GM21423 (cell line): ENCODE measurements at regions not wholly inside any gene's neighbourhood (a gene's known extent, or its start where the extent isn't known, plus 50 kb on each side); places are given as distances from the start of the nearest gene placed in this dataset.
"Not testable (repeated sequence)": the region's sequence is repeated elsewhere in the genome, so short reads cannot be mapped to it uniquely, and the experiment has no call there.

Experiments used
- ATAC-seq: cut with Tn5 transposase; IDR thresholded peaks from one replicate; pipeline ENCODE4 v1.9.1; 2021; ENCODE audit warnings: mild to moderate bottlenecking, moderate library complexity; ENCODE audit not compliant: unreplicated experiment

DNA sequence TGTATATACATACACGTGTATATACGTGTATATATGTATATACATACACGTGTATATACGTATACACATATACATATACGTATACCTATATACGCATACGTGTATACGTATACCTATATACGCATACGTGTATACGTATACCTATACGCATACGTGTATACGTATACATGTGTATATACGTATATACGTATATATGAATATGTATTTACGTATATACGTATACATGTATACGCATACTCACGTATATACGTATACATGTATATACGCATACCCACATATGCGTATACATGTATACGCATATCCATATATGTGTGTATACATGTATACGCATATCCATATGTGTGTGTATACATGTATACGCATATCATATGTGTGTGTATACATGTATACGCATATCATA is 487.8 kb upstream of the TMEFF2 start:
- not testable (repeated sequence) for ATAC-seq

DNA sequence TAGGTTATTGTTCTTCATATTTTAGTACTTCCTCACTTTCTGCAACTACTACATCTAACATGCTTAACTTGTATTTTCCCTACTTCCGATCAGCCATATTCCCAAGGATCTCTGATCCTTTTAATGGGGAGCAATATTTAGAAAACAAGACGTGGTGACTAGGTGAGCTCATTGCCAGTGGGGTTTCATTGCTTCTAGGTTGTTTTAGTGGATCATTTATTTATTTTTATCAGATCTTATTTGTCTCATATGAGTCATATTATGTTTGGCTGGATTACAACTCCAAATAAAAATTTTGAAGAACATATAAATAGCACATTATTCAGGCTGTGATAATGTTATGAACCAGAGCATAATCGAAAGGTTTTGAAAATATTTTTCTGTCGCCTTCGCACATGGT is 480.9 kb upstream of the TMEFF2 start:
- no peak for ATAC-seq

DNA sequence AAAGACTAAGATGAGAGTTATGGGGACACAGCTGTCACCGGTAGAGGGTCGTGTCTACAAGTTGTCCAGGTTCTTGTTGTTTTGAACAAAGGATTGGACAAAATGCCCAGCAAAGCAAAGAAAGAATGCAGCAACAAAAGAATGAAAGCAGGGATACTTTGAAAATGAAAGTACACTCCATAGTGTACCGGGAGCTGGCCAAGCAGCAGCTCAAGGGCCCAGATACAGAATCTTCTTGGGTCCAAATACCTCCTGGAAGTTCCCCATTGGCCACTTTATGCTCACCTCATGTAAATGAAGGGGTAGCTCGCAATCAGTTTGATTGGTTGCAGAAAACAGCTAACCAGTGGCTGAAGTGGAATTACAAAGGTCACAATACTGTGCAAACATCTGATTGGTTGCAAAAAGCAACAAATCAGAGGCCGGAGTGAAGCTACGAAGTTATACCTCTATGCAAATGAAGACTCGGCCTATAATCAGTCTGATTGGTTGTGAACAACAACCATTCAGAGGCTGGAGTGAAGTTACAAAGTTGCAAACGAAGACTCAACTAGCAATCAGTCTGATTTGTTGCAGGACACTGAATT is 474.9 kb upstream of the TMEFF2 start:
- ATAC-seq, result no peak

DNA sequence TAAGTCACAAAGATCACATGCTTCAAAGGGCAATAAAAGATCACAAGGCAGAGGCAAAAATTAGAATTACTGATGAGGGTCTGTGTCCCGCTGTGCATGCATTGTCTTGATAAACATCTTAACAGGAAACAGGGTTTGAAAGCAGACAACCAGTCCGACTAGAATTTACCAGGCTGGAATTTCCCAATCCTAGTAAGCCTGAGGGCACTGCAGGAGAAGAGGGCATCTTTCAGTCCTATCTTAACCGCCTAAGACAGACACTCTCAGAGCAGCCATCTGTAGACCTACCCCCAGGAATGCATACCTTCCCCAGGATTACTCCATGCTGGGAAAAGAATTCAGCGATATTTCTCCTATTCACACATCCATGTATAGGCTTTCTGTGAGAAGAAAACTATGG is 465.8 kb upstream of the TMEFF2 start:
- not testable (repeated sequence) for ATAC-seq

DNA sequence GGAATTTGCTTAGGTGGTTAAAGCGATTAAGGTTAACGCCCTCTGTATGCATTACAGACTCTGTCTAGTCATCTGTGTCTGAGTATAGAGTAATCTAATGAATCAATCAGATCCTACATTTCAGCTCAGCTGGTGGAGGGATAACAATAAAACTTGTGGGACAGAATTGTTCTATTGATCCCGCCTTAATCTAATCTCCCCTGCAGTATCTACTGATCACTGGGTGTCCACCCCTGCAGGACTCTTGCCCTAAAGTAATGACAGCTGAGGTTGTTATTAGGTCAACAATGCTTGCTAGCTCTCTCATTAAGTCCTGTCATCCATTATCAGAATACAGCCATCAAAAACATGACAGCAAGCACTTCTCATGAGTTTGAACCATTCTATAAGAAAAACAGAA is 462.6 kb upstream of the TMEFF2 start:
- ATAC-seq, result no peak

DNA sequence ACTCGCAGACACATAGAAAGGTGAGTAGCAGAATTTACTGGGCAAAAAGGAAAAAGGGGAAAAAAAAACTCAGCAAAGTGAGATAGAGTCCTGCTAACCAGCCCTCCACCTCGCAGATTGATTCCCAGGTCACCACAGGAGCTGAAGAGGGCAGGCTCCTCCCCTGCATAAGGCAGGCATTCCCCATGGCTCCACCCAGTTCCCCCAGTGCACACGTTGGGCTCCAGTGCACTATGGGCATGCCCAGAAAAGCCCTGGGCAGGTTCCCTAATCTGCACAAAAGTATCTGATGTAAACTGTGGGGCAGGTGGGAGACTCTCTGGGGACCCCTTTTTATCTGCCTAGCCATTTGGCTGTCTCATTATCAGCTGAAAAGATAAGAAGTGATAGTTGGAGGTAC is 461.2 kb upstream of the TMEFF2 start:
- ATAC-seq, result no peak

DNA sequence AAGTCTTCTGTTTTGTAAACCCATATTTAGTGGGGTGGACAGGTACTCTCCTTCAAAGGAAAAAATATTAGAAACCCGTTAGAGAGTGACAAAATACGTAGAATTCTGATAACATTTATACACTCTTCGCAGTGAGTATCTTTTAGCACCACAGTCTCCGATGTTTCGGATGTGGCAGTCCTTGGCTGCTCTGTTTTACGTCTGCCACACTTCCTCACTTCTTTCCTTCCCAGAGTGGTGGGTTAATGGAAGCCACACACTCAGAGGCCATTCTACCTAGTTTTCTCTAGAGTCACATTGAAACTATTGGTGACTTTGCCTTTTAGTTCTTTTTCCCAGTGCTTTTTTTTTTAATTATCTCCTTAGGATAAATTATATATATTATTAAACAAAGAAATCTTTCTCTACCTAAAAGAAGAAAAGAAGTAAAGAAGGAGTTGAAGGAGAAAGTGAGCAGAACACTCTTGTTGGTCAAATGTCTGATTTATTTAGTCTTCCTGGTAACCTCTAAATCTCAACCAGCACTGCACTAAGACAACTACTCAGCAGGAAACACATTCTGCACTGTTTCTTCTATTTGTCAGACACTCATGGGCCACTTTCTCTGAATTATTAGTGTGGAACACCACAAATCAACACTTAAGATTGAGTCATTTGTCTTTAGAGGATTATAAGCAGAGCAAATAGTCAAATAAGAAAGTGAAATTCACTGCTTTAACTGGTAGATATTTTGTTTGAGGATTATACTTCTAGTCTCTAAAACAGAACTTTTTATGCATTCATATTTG is 451.3 kb upstream of the TMEFF2 start:
- ATAC-seq, result no peak

DNA sequence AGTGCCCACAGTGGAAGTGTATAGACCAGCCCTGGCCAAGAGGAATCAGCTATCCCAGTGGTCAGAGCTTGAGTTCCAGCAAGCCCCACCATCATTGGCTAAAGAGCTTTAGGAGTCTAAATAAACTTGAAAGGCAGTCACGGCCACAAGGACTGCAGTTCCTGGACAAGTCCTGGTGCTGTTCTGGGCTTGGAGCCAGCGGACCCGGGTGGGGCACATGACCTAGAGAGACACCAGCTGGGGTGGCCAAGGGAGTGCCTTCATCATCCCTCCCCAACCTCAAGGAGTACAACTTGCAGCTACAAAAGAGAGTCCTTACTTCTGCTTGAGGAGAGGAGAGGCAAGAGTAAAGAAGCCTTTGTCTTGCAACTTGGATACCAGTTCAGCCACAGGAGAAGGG is 439.8 kb upstream of the TMEFF2 start:
- ATAC-seq, result no peak

DNA sequence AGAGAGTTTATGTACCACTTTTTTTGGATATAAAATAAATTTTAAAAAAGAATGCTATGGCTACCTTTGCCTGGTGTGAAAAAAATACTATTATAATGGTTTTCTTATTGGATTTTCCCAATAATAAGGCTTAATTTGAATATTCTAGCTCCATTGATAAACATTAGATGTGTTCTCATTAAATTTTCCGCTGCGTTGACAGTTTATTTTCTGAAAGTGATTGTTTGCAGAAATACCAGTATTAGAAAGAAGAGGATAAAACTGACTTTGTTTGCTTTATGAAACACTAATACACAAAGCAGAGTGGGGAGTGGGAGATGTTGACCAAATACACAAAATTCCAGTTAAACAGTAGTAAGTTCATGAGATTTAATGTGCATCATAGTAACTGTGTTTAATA is 433.3 kb upstream of the TMEFF2 start:
- no peak for ATAC-seq

DNA sequence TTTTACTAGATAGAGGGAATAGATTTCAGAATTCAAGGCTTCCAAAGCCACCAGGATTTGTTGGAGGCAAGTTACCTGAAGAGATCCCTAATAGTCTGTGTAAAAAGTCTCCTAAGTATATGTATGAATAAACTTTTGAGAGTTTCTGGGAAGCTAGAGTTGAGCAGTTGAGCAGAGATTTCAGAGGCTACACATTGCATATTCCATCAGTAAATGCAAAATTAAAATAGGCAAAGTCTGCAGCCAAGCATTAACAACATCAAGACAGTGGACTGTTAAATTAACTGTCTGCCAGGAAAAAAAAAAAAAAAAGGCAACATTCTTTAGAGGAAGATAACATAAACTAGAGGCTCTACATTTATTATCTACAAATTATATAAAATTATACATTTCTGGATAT is 420.4 kb upstream of the TMEFF2 start:
- no peak for ATAC-seq

DNA sequence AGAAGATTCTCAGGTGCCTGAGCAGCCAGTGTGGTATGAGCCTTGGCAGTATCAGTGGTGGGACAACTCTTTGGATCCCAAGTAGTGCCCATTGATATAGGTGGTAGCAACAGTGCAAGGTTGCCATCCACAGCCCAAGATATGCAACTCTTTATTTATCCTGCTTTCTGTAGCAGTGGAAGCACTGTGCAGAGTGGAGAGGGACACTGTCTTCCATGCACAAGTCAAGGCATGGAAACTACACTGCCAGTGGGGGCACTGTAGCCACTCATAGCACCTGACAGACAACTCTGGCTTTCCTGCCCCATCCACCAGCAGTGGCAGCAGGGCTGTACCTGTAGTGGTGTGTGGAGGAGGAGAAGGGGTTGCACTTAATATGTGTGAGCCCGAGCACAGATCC is 409.6 kb upstream of the TMEFF2 start:
- no peak for ATAC-seq

DNA sequence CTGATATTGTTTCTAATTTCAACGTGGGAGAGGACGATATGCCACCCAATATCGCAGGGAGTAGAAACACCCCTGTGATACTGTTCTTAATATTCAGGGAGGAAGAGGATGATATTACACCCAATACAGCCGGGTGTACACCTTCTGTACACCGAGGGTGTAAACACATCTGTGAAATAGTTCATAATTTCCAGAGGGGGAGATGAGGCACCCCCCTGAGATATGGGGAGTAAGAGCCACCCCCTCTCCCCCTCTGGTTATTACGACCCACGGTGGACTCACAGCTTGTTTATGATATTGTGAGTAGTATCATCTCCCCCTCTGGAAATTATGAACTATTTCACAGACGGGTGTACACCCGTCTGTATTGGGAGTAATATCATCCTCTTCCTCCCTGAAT is 403.9 kb upstream of the TMEFF2 start:
- ATAC-seq, result not testable (repeated sequence)

DNA sequence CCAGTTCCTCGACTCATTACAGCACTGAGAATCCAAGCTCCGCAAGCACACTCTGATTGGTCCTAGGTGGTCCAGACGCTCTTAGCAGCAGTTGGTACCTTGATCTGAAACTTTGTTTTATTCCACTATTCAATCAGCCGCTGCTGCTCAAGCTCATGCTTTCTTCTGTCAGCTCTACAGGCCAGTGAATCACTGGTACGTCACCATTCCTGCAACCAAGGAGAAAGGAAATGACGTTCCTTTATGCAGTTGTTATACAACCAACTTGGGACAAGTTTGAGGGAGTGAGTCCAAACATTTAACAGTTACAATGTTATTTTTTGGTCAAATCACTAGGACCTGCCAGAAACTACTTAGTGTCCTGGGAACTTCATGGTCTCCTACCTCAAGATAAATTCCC is 398.8 kb upstream of the TMEFF2 start:
- ATAC-seq, result no peak

DNA sequence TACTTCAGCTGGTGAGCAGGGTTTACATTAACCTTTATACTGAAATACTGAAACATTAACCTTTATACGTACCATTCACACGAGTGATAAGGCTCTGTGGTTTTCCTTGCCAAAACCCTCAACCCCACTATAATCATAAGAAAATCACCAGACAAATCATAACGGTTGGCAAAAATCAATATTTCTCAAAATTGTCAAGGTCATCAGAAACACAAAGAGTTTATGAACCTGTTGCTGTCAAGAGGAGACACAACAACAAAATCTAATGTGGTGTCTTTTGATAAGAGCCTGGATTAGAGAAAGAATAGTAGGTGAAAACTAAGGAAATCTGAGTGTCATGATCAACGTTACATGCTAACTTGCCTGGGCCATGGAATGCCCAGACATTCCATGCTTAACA is 396.9 kb upstream of the TMEFF2 start:
- no peak for ATAC-seq

DNA sequence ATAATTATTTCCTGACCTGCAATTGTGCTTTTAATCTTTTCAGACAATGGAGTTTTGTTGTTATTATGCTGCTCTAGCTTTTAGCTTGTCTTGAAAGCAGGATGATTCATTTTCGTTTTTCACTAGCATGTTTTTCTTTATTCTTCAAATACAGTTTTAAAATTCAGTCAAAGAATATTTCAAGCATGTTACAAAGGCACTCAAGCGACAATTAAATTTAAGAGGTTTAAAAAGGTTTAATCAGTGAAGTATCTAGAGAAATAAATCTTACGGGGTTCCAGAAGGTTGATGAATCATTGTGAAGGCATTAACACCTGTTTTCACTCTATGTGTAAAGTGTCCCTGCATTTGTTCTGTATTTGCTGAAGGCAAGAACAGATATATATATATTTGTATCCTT is 390.7 kb upstream of the TMEFF2 start:
- ATAC-seq, result no peak

DNA sequence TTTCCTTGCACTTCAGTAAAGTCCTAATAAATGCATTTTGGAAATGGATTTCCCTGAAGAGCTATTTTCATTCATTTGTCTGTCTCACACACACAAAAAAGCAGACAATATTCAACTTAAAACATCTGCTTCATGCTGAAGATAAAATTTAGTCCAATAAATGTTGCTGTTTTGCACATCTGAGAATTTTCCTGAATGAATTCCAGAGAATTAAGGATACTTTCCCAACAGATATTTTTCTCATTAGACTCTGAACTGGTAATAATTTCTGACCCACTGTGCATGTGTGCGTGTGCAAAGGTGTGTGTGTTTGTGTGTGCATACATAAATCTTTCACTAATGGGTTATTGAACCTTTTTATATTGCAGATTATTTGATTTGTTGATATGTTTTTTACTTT is 390.2 kb upstream of the TMEFF2 start:
- no peak for ATAC-seq

DNA sequence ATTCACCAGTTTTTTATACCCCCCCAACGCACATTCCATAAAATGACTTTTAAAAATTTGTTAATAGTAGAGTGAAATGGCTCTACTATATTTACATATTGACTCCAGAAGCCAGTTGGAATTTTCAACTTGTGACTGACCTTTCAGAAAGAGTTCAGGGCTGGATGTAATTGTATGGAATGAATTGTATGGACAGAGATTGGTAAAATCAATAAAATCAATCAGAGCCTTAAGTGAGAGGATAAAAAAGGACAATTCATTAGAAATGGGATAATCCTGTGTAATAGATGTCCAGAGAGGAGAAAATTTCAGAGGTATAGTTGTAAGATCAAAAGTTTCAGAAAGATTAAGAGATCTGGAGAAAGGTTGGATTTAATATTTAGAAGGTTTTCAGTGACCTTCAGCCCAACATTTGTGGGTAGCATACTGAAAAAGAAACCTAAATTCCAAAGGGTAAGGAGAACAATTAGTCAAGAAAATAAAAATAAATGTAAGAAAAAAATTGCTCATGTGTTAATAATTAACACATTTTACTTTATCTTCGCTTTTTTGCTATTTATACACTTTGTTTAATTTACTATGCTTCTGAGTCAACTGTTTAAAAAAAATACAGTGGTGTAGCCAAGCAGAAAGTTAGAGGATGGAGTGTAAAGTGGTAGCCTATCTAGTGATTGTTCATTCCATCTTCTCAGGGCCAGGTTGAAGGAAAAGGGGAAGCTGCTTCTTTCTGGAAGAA is 385.4 kb upstream of the TMEFF2 start:
- ATAC-seq, result no peak

DNA sequence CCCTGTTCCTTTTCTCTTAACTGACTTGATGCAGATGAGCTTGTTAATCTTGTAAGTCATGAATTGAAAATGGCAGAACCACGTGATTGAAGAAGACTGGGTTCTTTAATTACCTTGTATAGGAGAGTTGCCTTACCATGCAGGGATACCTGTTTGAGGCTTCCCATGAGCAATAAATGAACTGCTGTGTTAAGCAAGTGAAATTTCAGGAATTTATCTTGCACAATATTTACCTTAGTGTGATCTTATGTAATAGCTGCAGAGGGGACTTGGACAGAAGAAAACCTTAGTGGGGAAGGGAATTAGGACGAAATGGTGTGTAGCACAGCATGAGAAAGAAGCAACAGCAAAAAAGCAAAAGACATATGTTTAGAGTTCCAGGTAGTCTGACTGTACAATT is 384.0 kb upstream of the TMEFF2 start:
- ATAC-seq, result no peak

DNA sequence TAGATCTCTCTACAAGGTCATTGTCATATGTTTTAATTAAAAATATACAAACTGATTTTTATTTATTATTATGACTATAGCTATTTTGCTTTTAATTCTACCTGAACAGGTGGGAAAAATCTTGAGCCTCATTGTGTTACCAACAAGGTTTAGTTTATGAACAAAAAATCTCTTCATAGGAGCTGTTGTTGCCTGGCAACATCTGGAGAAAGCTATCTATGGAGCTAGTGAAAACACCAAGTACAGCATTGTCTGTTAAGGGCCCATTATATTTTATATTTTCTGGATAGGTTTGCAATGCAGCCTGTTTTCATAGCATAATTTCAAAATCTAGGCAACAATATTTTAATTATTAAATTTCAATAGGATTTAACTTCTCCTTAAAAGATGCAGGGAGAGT is 383.0 kb upstream of the TMEFF2 start:
- ATAC-seq, result no peak

DNA sequence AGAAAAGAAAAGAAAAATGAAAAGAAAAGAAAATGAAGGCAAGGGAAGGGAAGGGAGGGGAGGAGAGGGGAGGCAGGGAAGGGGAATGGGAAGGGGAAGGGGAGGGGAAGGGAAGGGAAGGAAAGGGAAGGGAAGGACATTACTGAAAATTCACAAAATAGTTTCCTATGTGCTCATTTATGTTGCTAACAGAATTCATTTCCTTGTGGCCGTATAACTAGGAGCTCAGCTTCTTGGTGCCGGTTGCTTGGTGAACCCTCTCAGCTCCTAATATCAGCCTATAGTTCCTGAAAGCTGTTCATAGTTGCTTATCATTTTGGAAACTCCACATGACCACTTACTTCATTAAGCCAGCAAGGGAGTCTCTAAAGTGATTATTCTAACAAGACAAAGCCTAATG is 379.8 kb upstream of the TMEFF2 start:
- ATAC-seq, result no peak

DNA sequence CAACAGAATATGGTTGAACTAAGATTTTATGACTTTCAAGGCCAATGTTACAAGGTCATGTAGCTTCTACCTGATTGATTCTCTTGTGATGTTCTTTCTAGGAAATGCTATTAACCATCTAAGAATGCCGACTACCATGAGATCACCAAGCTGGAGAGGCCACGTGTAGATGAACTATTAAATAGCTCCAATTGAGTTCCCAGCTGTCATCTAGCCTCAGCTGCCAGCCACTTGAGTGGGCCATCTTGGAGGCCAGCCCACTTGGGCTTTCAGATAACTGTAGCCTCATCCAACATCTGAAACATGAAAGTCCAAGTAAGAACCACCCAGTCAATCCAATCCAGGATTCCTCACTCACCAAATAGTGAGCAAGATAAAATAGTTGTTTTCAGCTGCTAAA is 376.9 kb upstream of the TMEFF2 start:
- no peak for ATAC-seq

DNA sequence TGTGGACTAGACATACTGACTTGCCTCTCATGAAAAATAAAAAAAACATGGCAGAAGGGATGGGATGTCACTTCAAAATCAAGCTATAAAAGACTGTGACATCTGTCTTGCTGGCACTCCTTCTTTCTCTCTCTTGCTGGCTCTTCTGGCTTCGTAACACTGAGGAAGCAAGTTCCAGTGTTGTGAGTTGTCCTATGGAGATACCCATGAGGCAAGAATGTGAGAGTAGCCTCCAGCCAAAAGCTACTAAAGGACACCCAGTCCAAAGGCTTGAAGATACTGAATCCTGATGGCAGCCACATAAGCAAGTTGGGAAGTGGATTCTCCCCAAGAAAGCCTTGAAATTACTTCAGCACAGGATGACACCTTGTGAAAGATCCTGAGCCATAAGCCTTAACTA is 376.1 kb upstream of the TMEFF2 start:
- ATAC-seq, result no peak
